ENCODE measurements at regions not wholly inside any gene's neighbourhood (a gene's known extent, or its start where the extent isn't known, plus 50 kb on each side); places are given as distances from the start of the nearest gene placed in this dataset.
"Not testable (repeated sequence)": the region's sequence is repeated elsewhere in the genome, so short reads cannot be mapped to it uniquely, and the experiment has no call there.

DNA sequence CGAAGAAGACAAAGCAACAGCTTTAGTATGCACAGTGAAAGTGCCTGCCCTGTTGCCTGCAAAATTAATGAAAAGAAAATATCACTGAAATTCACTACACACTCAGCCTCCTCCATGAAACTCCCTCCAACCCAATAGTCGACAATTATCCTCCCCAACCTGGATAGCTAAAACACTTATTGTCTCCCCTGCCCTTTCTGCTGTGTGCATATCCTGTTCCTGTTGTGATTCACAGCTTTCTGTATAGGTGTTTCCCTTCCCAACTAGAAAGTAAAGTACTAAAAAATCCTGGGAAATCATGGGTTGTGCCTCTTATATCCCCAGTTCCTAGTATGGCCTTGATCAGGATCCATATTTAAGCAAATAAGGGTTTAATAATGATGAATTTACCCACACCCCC is 412.1 kb downstream of the LTN1 start:
- no peak for DNase-seq

- no peak for DNase-seq
Measured at GRCh38 chr21:28579986-28580550, 412.6 kb downstream of the LTN1 start.

GRCh38 chr21:28568692-28569091 is 424.0 kb downstream of the LTN1 start:
- DNase-seq, result no peak

DNA sequence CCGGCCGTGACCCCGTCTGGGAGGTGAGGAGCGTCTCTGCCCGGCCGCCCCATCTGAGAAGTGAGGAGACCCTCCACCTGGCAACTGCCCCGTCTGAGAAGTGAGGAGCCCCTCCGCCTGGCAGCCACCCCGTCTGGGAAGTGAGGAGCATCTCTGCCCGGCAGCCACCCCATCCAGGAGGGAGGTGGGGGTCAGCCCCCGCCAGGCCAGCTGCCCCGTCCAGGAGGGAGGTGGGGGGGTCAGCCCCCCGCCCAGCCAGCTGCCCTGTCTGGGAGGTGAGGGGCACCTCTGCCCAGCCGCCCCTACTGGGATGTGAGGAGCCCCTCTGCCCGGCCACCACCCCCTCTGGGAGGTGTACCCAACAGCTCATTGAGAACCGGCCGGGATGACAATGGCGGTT is 428.7 kb downstream of the LTN1 start:
- not testable (repeated sequence) for DNase-seq

DNA sequence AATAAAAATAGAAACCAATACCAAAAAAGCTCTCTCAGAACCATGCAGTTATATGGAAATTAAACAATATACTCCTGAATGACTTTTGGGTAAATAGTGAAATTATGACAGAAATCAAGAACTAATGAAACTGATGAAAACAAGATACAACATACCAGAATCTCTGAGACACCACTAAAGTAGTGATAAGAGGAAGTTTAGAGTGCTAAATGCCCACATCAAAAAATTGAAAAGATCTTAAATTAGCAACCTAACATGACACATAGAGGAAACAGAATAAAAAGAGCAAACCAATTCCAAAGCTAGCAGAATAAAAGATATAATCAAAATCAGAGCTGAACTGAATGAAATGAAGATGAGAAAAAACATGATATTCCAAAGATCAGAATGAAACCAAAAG is 430.9 kb downstream of the LTN1 start:
- no peak for DNase-seq

- no peak for DNase-seq
Measured at GRCh38 chr21:28554660-28555475, 437.8 kb downstream of the LTN1 start.

DNA sequence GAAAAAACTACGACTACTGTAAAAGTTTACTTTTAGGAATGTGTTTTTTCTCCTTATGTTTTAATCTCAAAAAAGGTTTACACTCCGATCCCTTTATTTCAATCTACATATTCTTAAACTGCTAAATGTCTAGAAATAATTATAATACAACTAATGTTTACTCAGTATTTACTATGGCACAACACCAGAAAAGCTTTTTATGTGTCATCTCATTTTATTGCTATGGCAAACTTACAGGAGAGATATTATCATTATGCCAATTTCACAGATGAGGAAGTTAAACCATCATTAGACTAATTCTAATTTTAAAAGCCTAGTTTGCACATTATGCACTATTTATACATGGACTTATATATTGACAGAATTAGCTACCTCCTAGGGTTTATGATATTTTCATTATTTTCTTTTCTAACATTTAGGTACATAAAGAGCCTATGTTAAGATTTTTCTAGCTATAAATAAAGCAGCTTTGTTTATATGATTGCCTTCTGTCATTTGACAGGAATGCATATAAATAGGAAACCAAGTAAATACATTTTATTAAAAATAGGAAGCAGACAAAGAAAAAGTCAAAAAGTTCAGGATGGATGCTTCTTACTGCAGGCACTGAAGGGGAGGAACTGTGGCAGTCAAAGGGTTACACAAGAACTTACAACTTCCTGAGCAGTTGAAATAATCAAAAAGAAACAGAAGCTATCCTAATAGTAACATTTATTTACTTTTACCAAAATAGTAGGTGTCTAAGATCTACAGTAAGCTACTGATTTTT is 442.4 kb downstream of the LTN1 start:
- no peak for DNase-seq

DNA sequence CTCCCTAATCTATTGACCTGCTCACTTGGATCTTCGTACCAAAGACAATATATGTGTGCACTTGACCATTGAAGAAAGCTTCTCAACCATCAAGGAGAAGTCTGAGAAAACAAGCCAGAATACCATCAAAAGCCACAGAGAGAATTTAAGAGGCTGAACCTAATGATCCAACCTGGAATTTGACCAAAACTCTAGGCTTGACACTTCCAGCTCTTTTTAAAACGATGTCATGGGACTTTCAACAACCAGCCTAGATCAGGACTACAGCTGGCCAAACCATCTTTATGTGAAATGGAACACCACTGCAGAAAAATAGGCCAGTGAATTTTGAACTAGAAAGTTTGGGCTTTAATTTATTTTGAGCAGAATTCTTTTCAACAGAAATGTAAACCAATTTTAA is 444.4 kb downstream of the LTN1 start:
- no peak for DNase-seq

DNA sequence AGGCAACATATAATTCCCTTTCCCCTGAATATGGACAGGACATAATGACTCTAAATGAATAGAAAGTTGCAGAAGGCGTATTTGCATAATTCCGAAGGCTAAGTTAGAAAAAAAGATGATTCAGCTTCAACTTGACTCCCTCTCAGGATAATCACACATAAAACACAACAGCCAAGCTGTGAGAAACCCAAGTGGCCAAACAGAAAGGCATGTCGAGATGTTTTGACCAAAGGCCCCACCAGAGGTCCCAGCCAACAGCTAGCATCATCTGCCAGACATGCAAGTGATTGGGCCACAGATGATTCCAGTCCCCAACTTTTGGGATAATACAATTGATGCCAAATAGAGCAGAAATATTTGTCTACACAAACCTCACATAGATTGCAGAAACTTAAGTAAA is 444.9 kb downstream of the LTN1 start:
- no peak for DNase-seq

DNA sequence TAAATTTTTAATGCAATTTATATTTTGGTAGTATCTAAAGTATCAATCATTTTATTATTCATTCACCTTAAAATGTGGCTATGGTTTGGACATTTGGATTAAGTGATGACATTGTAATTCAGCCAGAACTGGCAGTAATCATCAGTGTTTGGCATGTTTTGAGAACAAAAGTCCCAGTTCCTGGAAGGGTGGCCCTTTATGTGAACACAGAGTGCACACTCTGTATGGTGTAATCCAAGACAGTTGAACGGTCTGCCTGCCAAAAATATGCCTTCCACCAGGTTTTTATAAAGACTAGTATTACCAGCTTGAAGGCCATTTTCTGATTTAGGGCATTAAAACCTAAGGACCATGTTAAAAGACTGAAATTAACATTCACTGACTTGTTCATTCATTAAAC is 448.7 kb downstream of the LTN1 start:
- no peak for DNase-seq

GRCh38 chr21:28541371-28542112 is 451.1 kb downstream of the LTN1 start:
- DNase-seq, result no peak

DNA sequence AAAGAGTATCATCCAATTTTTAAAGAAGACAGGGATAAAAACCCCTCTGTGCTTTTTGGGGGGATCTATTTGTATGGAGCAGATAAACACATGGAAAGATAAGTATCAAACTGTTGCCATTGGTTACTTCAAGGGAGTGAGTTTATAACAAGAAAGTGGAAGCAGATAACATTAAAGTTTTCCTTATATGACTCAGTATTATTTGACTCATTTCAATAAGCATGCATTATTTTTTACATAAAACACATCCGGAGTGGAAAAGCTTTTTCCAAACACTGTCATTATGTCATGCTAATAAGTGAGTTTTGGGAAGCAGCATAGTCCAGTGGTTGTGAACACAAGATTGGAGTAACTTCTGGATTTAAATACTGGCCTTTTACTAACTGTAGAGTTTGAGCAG is 452.2 kb downstream of the LTN1 start:
- DNase-seq, result no peak

DNA sequence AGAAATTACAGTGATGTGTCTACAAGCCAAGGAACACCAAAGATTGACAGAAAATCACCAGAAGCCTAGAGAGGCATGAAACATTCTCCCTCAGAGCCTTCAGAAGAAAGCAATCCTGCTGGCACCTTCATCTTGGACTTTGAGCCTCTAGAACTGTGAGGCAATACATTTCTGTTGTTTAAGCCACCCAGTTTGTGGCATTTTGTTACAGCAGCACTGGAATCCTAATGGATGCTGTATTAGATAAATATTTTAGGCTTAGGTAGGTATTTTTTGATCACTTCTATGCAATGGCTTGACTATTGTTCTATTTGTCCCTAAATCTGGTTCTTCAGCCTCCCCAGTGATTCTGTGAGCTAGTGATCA is 453.1 kb downstream of the LTN1 start:
- no peak for DNase-seq

- DNase-seq, result no peak
Measured at GRCh38 chr21:28538987-28539622, 453.6 kb downstream of the LTN1 start.

DNA sequence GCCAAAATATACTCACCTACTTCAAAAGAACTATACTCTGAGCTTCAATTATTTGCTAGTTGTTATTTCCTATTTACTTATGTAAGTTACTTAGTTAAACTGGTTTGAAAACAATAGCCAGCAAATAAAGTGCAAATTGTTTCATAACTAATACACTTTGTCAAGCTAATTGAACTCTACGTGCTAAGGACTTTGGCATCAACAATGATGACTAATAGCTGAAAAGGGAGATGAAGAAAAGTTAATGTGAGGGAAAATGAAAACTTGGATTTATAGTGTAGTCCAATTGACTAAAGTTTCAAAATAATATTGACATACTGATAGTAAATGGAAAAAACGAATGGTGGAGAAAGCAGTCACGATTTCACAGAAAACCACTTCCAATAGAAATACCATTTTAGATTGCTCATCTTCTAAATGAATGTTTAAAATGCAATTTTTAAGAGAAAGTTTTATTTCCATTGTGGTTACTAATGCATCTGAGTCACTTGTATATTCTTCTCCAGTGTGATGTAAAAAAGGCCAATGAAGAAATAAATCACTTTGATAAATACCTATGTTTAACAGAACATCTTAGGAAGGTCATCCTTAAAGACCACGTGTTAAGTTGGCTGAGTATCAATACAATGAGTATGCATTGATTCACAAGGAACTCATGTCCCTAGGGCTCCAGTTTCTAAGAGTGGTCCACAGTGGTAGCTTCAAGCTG is 455.2 kb downstream of the LTN1 start:
- no peak for DNase-seq

DNA sequence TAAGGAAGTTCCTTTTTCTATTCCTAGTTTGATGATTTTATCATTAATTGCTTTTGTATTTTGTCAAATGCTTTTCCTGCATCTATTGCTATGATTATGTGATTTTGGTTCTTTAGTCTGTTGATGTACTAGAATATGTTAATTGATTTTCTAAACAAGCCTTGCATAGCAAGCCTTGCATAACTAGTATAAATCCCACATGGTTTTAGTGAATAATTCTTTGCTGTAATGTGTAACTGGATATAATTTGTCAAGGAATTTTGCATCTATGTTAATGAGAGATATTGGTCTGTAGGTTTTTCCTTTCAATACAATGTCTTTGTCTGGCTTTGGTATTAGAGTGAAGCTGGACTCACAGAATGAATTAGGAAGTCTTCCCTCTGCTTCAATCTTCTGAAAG is 460.2 kb downstream of the LTN1 start:
- no peak for DNase-seq

DNA sequence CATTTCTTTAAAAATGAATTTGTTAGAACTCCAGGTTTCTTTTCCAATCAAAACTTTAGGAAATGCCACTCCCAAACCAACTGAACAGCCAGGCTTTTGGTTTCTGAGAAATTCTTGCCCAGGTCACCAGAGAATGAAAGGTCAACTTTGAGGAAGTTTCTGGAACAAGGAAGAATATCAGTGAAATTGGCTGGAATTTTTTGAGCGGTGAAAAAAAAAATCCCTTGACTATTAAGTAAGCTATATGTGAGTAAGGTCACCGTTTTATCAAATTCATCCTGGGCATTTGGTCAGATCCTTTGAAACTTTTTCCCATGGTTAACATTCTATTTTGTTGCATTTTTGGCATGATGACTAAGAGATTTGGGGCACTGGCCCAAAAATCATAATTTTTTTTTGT is 469.3 kb downstream of the LTN1 start:
- DNase-seq, result no peak

- peak; percentile 56 for DNase-seq
Measured at GRCh38 chr21:28522014-28522799, 470.5 kb downstream of the LTN1 start.

GRCh38 chr21:28518630-28519029 is 474.0 kb downstream of the LTN1 start:
- no peak for DNase-seq

DNA sequence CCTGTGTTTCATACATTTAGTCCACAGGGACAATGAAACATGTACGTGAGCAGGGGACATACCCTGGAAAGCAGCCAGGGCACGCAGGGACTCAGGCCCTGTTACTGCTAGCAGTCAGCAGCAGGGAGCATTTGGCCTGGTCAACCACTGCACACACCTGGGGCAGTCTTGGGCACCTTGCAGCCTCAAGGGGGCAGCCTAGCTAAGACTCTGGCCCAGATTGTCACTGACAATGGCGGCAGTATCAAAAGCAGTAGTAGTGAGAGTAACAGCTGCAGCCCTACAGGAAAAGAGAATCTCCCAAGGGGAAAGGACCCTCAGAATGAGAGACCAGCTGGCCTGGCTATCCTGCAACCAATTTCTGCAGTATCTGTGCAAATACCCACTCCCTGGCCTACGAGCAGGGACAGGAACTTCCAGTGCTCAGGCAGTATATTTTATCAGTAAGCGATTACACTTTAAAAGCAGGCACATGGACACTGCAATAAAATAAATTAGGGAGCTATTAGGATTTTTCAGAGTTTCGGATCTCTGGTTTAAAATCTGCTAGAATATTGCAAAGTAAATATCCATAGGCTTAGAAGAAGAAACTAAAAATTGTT is 475.6 kb downstream of the LTN1 start:
- DNase-seq, result peak; percentile 82

DNA sequence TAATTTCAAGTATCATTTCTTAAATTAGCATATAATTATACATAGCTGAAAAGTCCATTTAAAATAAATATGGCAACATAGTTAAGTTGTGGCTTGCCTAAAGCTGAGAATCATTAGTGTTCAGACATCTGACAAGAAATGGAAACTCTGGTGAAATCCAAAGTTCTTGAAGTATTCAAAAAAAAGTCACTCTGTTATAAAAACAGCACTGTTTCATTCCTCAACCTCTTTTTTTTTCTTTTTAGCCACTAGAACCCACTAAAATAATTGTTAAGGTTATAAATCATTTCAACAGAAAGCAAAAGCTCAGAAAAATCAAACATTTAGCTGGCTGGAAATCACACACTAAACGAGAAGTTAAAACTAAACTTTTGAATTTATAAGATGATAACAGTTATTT is 476.7 kb downstream of the LTN1 start:
- no peak for DNase-seq
